IMR-90 (cell line): ENCODE measurements at regions not wholly inside any gene's neighbourhood (a gene's known extent, or its start where the extent isn't known, plus 50 kb on each side); places are given as distances from the start of the nearest gene placed in this dataset.

Experiments
- ATAC-seq: fragments of 200-7000 bp; cut with Tn5 transposase; 2 replicates; pipeline ENCODE4 v1.9.1; 2020; ENCODE audit warnings: low read depth, mild to moderate bottlenecking, moderate library complexity
- BruUV-seq: library from RNA; stranded (reverse); fragments of 400-500 nt; replicated peaks from 2 replicates; lab custom pipeline; 2021; lab: Mats Ljungman, UMichigan
- CTCF ChIA-PET: fragments of 300-600 bp; formaldehyde crosslinking; extraction: SDS; loops from one replicate; lab custom pipeline; 2021; ENCODE audit warnings: antibody characterized with exemption; lab: Yijun Ruan, JAX
- POLR2A ChIA-PET: fragments of 300-600 bp; sonication (Branson Sonifier 250); formaldehyde crosslinking; loops from one replicate; lab custom pipeline; 2022; ENCODE audit warnings: antibody characterized with exemption; ENCODE audit not compliant: unreplicated experiment; lab: Charles Lee
- DNase-seq: peaks from one replicate; pipeline ENCODE4 v3.0.0; 2013
- H2AFZ ChIP-seq: replicated peaks from 2 replicates; pipeline ENCODE3; 2013; ENCODE audit warnings: low read length, mild to moderate bottlenecking; ENCODE audit not compliant: poor library complexity
- H2AK5ac ChIP-seq: 2 replicates; pipeline ENCODE4 v1.6.1; 2013; ENCODE audit warnings: low read depth, low read length, inconsistent platforms
- H2AK9ac ChIP-seq: replicated peaks from 2 replicates; pipeline ENCODE3; 2013; ENCODE audit warnings: mild to moderate bottlenecking, low read depth, low read length, moderate library complexity; ENCODE audit not compliant: poor library complexity
- H2BK120ac ChIP-seq: 2 replicates; pipeline ENCODE4 v1.6.1; 2013; ENCODE audit warnings: low read depth, low read length, inconsistent platforms
- H2BK15ac ChIP-seq: 3 replicates; pipeline ENCODE4 v1.6.1; 2013; ENCODE audit warnings: low read depth, low read length, inconsistent platforms
- H2BK20ac ChIP-seq: 2 replicates; pipeline ENCODE4 v1.6.1; 2013; ENCODE audit warnings: low read depth, mild to moderate bottlenecking, inconsistent platforms, low read length, moderate library complexity
- H2BK5ac ChIP-seq: 2 replicates; pipeline ENCODE4 v1.6.1; 2013; ENCODE audit warnings: mild to moderate bottlenecking, low read depth, low read length, inconsistent platforms; ENCODE audit not compliant: poor library complexity, severe bottlenecking
- H3K14ac ChIP-seq: replicated peaks from 2 replicates; pipeline ENCODE4 v1.6.1; 2013; ENCODE audit warnings: low read depth, low read length, inconsistent platforms
- H3K18ac ChIP-seq: 2 replicates; pipeline ENCODE4 v1.6.1; 2013; ENCODE audit warnings: low read depth, low read length, control low read depth
- H3K23ac ChIP-seq: 2 replicates; pipeline ENCODE4 v1.6.1; 2013; ENCODE audit warnings: low read depth, low read length, inconsistent platforms
- H3K27ac ChIP-seq: 2 replicates; pipeline ENCODE4 v1.5.1; 2013; ENCODE audit warnings: mild to moderate bottlenecking, control low read depth, low read length; ENCODE audit not compliant: insufficient read depth
- H3K27me3 ChIP-seq: 2 replicates; pipeline ENCODE4 v1.6.1; 2013; ENCODE audit warnings: low read length; ENCODE audit not compliant: control insufficient read depth, insufficient read depth
- H3K36me3 ChIP-seq: 2 replicates; pipeline ENCODE4 v1.6.1; 2013; ENCODE audit warnings: low read length, mixed read lengths; ENCODE audit not compliant: control insufficient read depth, insufficient read depth
- H3K4ac ChIP-seq: 2 replicates; pipeline ENCODE4 v1.6.1; 2013; ENCODE audit warnings: low read depth, low read length, inconsistent platforms
- H3K4me1 ChIP-seq: 2 replicates; pipeline ENCODE4 v1.6.1; 2013; ENCODE audit warnings: low read length, mixed read lengths; ENCODE audit not compliant: control insufficient read depth, insufficient read depth
- H3K4me2 ChIP-seq: 2 replicates; pipeline ENCODE4 v1.6.1; 2013; ENCODE audit warnings: low read depth, mild to moderate bottlenecking, control low read depth, low read length, moderate library complexity
- H3K4me3 ChIP-seq: 2 replicates; pipeline ENCODE4 v1.5.1; 2013; ENCODE audit warnings: low read depth, mild to moderate bottlenecking, control low read depth, low read length, moderate library complexity; ENCODE audit not compliant: insufficient read depth
- H3K56ac ChIP-seq: 2 replicates; pipeline ENCODE4 v1.6.1; 2013; ENCODE audit warnings: low read length, inconsistent platforms; ENCODE audit not compliant: insufficient read depth; ENCODE audit errors: extremely low read depth
- H3K79me1 ChIP-seq, 2 experiments: 2 replicates each; pipeline ENCODE4 v1.6.1; 2013; ENCODE audit warnings: low read length in 2 of 2, inconsistent platforms in 1 of 2, low read depth in 1 of 2
- H3K9ac ChIP-seq: 2 replicates; pipeline ENCODE4 v1.6.1; 2013; ENCODE audit warnings: low read depth, low read length, control low read depth
- H3K9me1 ChIP-seq: 2 replicates; pipeline ENCODE4 v1.6.1; 2013; ENCODE audit warnings: low read length, inconsistent platforms; ENCODE audit not compliant: insufficient read depth
- H3K9me3 ChIP-seq: 2 replicates; pipeline ENCODE4 v1.6.1; 2013; ENCODE audit warnings: low read length; ENCODE audit not compliant: control insufficient read depth, insufficient read depth
- H4K20me1 ChIP-seq: 2 replicates; pipeline ENCODE4 v1.6.1; 2013; ENCODE audit warnings: low read length, inconsistent platforms; ENCODE audit not compliant: insufficient read depth
- H4K5ac ChIP-seq: 2 replicates; pipeline ENCODE4 v1.6.1; 2013; ENCODE audit warnings: mild to moderate bottlenecking, low read depth, low read length, control low read depth
- H4K8ac ChIP-seq, 2 experiments: 2 replicates each; pipeline ENCODE4 v1.6.1; 2013; ENCODE audit warnings: low read depth in 2 of 2, low read length in 2 of 2, control low read depth in 1 of 2, inconsistent platforms in 1 of 2
- H4K91ac ChIP-seq: 2 replicates; pipeline ENCODE4 v1.6.1; 2013; ENCODE audit warnings: low read depth, low read length, inconsistent platforms; ENCODE audit not compliant: insufficient read depth
- BHLHE40 ChIP-seq: fragments of 150-350 bp; IDR thresholded peaks from 2 replicates; pipeline ENCODE4 v1.6.1; 2016; ENCODE audit warnings: mild to moderate bottlenecking, low read depth, low read length
- CEBPB ChIP-seq: IDR thresholded peaks from 2 replicates; pipeline ENCODE4 v1.6.1; 2012; ENCODE audit warnings: low read depth, low read length, improper control_type of control experiment
- CHD1 ChIP-seq: IDR thresholded peaks from 2 replicates; pipeline ENCODE4 v1.6.1; 2012; ENCODE audit warnings: low read depth, low read length, improper control_type of control experiment
- ELK1 ChIP-seq: fragments of 150-350 bp; IDR thresholded peaks from 2 replicates; pipeline ENCODE4 v1.6.1; 2016; ENCODE audit warnings: low read depth, mild to moderate bottlenecking, low read length, moderate library complexity, borderline replicate concordance
- FOS ChIP-seq: fragments of 150-350 bp; IDR thresholded peaks from 2 replicates; pipeline ENCODE4 v1.6.1; 2016; ENCODE audit warnings: low read depth, low read length
- MAFK ChIP-seq: IDR thresholded peaks from 2 replicates; pipeline ENCODE4 v1.6.1; 2012; ENCODE audit warnings: low read depth, low read length, improper control_type of control experiment
- MAZ ChIP-seq: IDR thresholded peaks from 2 replicates; pipeline ENCODE4 v1.6.1; 2012; ENCODE audit warnings: low read depth, mild to moderate bottlenecking, low read length, improper control_type of control experiment, moderate library complexity, borderline replicate concordance
- MXI1 ChIP-seq: IDR thresholded peaks from 2 replicates; pipeline ENCODE4 v1.6.1; 2012; ENCODE audit warnings: low read depth, mild to moderate bottlenecking, low read length, moderate library complexity, borderline replicate concordance
- NFE2L2 ChIP-seq: fragments of 150-350 bp; IDR thresholded peaks from 2 replicates; pipeline ENCODE4 v1.6.1; 2016; ENCODE audit warnings: low read depth, mild to moderate bottlenecking, low read length
- RAD21 ChIP-seq: IDR thresholded peaks from 2 replicates; pipeline ENCODE4 v1.6.1; 2012; ENCODE audit warnings: low read length, improper control_type of control experiment
- RFX5 ChIP-seq: IDR thresholded peaks from 2 replicates; pipeline ENCODE4 v1.8.0; 2012; ENCODE audit warnings: low read depth, mild to moderate bottlenecking, low read length, moderate library complexity
- WGBS, 2 experiments: methylation state at CpG; one replicate each; pipeline versions ENCODE4 v1.1.5 to v1.1.7; 2013; ENCODE audit warnings: missing lambda C conversion rate in 2 of 2; ENCODE audit not compliant: insufficient read length in 1 of 2; ENCODE audit errors: extremely low coverage in 2 of 2; 5-methylcytosine and 5-hydroxymethylcytosine counted together
- dilution Hi-C: fragments of 300-500 bp; cut with HindIII; formaldehyde crosslinking; loops from one replicate; pipeline ENCODE4 v1.14.3; 2018; ENCODE audit warnings: low sequenced_read_pairs; ENCODE audit not compliant: unreplicated experiment
- in situ Hi-C: fragments of 300-500 bp; cut with MboI; formaldehyde crosslinking; loops from 3 replicates; pipeline ENCODE4 v1.14.3; 2019; ENCODE audit warnings: low sequenced_read_pairs, inconsistent platforms, mixed read lengths
- intact Hi-C: fragments of 100-400 bp; cut with micrococcal nuclease; formaldehyde crosslinking; loops from 2 replicates; pipeline ENCODE4 v1.10.0; 2022

DNA sequence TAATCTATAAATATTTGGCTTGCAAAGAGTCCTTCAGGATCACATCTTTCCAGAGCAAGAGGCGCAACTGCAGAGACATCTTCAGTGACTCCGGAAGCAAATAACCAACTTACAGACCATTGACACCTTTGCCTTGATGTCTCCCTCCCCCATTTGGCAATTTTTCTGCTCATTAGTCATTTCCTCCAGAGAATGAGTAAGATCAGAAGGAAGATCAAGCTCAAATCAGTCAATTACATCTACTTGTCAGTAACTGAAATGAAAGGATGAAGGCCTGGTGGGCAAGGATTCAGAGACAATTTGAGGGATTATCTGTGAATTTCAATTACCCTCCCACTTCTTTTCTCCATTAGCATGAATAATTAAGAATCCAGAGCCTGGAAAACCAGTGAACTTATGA lies 665.6 kb upstream of the CPEB2 start:
- H3K9me3 ChIP-seq: no peaks in the 10 kb centered on the region
- H2AK5ac ChIP-seq: no peak overlapping the region
- no peak overlapping the region for H3K18ac ChIP-seq
- H4K8ac ChIP-seq: no peak overlapping the region
- no peaks in the 10 kb centered on the region for H3K9me1 ChIP-seq
- H3K9ac ChIP-seq: no peak overlapping the region
- no peak overlapping the region for H3K4me2 ChIP-seq
- no peak overlapping the region for H3K23ac ChIP-seq
- H3K27me3 ChIP-seq: no peaks in the 10 kb centered on the region; the same call in 1 of the 2 replicates
- no peak overlapping the region for H2AK9ac ChIP-seq
- no peaks in the 10 kb centered on the region for H3K4me1 ChIP-seq
- H4K91ac ChIP-seq: no peak overlapping the region
- intact Hi-C loops: no loop called here
- dilution Hi-C loops: no loop called here
- no peak overlapping the region for H2BK15ac ChIP-seq
- WGBS, 2 experiments: 83% methylated on average over 2 of the region's 2 CpGs; no CpG with 5 or more reads in 1 of the 2 experiments
- POLR2A ChIA-PET: no interaction called here
- H3K27ac ChIP-seq: no peak overlapping the region
- no peak overlapping the region for H2BK5ac ChIP-seq
- in situ Hi-C loops: no loop called here
- DNase-seq (no peak), ATAC-seq (no peak)
- H4K5ac ChIP-seq: no peak overlapping the region
- CTCF ChIA-PET: no interaction called here
- H3K4ac ChIP-seq: no peak overlapping the region
- H3K4me3 ChIP-seq: no peak overlapping the region
- H2BK20ac ChIP-seq: no peak overlapping the region
- no peak overlapping the region for H3K14ac ChIP-seq
- H4K20me1 ChIP-seq: no peaks in the 10 kb centered on the region
- no peak for TF ChIP-seq BHLHE40
- TF ChIP-seq NFE2L2: no peak
- TF ChIP-seq MAFK: no peak
- TF ChIP-seq RFX5: no peak
- no peak for TF ChIP-seq MAZ
- no peak for TF ChIP-seq RAD21
- TF ChIP-seq ELK1: no peak
- TF ChIP-seq CHD1: no peak
- no peak for TF ChIP-seq CEBPB
- TF ChIP-seq FOS: no peak
- no peak for TF ChIP-seq MXI1
- H3K79me1 ChIP-seq: no peaks in the 10 kb centered on the region
- H2AFZ ChIP-seq: no peak overlapping the region
- BruUV-seq: no TSS peak
- H2BK120ac ChIP-seq: no peak overlapping the region
- no peak overlapping the region for H3K56ac ChIP-seq
- no peaks in the 10 kb centered on the region for H3K36me3 ChIP-seq
